A673 (cell line): ENCODE measurements at regions not wholly inside any gene's neighbourhood (a gene's known extent, or its start where the extent isn't known, plus 50 kb on each side); places are given as distances from the start of the nearest gene placed in this dataset.

Experiments used
- BruUV-seq: library from RNA; stranded (reverse); fragments of 400-500 nt; replicated peaks from 2 replicates; lab custom pipeline; 2021; lab: Mats Ljungman, UMichigan
- CTCF ChIA-PET: fragments of 300-600 bp; sonication (Branson Sonifier 250); formaldehyde crosslinking; loops from one replicate; lab custom pipeline; 2022; ENCODE audit warnings: antibody characterized with exemption; lab: Charles Lee
- POLR2A ChIA-PET: fragments of 300-600 bp; sonication (Branson Sonifier 250); formaldehyde crosslinking; loops from one replicate; lab custom pipeline; 2022; ENCODE audit warnings: antibody characterized with exemption; ENCODE audit not compliant: low non-redundant PET; lab: Charles Lee
- DNase-seq: peaks from one replicate; pipeline ENCODE4 v3.0.0-alpha.2; 2015; ENCODE audit warnings: low spot score
- H3K27ac ChIP-seq: fragments of 200-600 bp; sonication (generic); 2 replicates; pipeline ENCODE4 v1.5.1; 2016; ENCODE audit warnings: mixed run types, low read depth, mild to moderate bottlenecking, mixed read lengths, antibody characterized with exemption, low read length; ENCODE audit not compliant: poor library complexity, severe bottlenecking
- H3K27me3 ChIP-seq: fragments of 200-600 bp; sonication (generic); replicated peaks from 2 replicates; pipeline ENCODE4 v1.6.1; 2017; ENCODE audit warnings: mixed run types, low read depth, mild to moderate bottlenecking, mixed read lengths, antibody characterized with exemption, low read length; ENCODE audit not compliant: insufficient read depth, poor library complexity
- H3K36me3 ChIP-seq: fragments of 200-600 bp; sonication (generic); 2 replicates; pipeline ENCODE4 v1.6.1; 2016; ENCODE audit warnings: mixed run types, mild to moderate bottlenecking, mixed read lengths, antibody characterized with exemption, low read length; ENCODE audit not compliant: insufficient read depth, poor library complexity, severe bottlenecking
- H3K4me1 ChIP-seq: fragments of 200-600 bp; sonication (generic); 2 replicates; pipeline ENCODE4 v1.6.1; 2017; ENCODE audit warnings: mixed run types, mild to moderate bottlenecking, mixed read lengths, antibody characterized with exemption, low read length; ENCODE audit not compliant: insufficient read depth, poor library complexity, severe bottlenecking
- H3K4me3 ChIP-seq: fragments of 200-600 bp; sonication (generic); 2 replicates; pipeline ENCODE4 v1.5.1; 2016; ENCODE audit warnings: low read depth, mixed run types, mild to moderate bottlenecking, mixed read lengths, low read length; ENCODE audit not compliant: poor library complexity, severe bottlenecking
- H3K9me3 ChIP-seq: fragments of 200-600 bp; sonication (generic); 2 replicates; pipeline ENCODE4 v1.6.1; 2016; ENCODE audit warnings: mixed run types, low read depth, mild to moderate bottlenecking, mixed read lengths, antibody characterized with exemption, low read length; ENCODE audit not compliant: poor library complexity, severe bottlenecking
- CTCF ChIP-seq: fragments of 300-800, 200-600 bp; sonication (generic); conservative IDR thresholded peaks from 2 replicates; pipeline ENCODE4 v1.5.1; 2017; ENCODE audit warnings: low read depth, mild to moderate bottlenecking, antibody characterized with exemption, low read length, moderate library complexity, mixed read lengths
- EZH2 ChIP-seq: fragments of 200-600 bp; sonication (generic); IDR thresholded peaks from 2 replicates; pipeline ENCODE4 v1.6.1; 2017; ENCODE audit warnings: borderline replicate concordance, low read depth, mild to moderate bottlenecking, mixed read lengths, antibody characterized with exemption, low read length; ENCODE audit not compliant: poor library complexity, severe bottlenecking
- intact Hi-C: fragments of 100-400 bp; cut with micrococcal nuclease; formaldehyde crosslinking; loops from one replicate; pipeline ENCODE4 v1.10.0; 2022; ENCODE audit not compliant: unreplicated experiment

DNA sequence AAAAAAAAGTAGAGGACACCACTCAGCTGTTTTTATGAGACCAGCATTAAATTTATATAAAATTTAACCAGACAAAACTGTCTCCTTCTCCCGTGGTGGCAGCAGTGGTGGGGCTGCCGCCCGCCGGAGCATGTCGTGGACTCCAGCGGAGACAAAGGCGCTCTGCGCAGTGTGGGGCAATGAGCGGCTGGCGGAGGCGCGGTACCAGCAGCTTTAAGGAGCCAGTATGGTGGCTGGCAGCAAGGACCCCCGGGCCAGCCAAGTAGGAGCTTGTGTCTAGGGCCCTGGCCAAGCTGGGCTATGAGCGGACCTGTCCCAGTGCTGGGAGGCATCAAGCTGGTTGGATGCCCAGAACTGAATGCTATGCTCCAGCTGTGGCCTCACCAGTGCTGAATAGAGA lies 2102.9 kb downstream of the NCAM2 start:
- ChIA-PET CTCF (no interaction called here), POLR2A (no interaction called here)
- no peaks in the 10 kb centered on the region for H3K36me3 ChIP-seq
- no peak for DNase-seq
- H3K27me3 ChIP-seq: no peaks in the 10 kb centered on the region
- intact Hi-C loops: no loop called here
- no peaks in the 10 kb centered on the region for H3K4me1 ChIP-seq
- no peak overlapping the region for H3K4me3 ChIP-seq
- BruUV-seq: no TSS peak
- H3K27ac ChIP-seq: no peak overlapping the region
- no peaks in the 10 kb centered on the region for H3K9me3 ChIP-seq
- TF ChIP-seq CTCF (no peak), EZH2 (no peak)

DNA sequence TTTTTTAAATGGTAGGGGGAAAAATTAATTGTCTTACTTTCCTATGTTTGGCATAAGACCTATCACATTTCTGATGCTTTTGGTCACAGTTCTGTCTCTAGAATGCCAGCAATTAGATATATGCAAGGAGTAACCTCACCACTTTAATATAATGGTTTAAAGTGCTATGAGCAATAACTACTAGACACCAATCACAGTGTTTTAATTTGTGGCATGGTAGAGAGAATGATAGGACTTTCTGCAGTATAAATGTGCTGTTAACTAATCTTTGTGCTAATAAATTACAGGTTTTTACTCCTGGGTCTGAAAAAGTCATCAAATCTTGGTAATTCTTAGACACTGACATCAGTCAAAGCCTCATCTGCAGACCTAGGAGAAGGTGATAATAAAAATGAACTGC lies 2110.3 kb downstream of the NCAM2 start:
- H3K4me3 ChIP-seq: no peak overlapping the region
- no peak overlapping the region for H3K27ac ChIP-seq
- no peaks in the 10 kb centered on the region for H3K36me3 ChIP-seq
- ChIA-PET CTCF (no interaction called here), POLR2A (no interaction called here)
- H3K4me1 ChIP-seq: no peaks in the 10 kb centered on the region
- DNase-seq: no peak
- H3K27me3 ChIP-seq: no peaks in the 10 kb centered on the region
- TF ChIP-seq CTCF: no peak
- no peak for TF ChIP-seq EZH2
- peaks cover 3% of the 10 kb centered on the region for H3K9me3 ChIP-seq
- no TSS peak for BruUV-seq
- intact Hi-C loops: no loop called here

DNA sequence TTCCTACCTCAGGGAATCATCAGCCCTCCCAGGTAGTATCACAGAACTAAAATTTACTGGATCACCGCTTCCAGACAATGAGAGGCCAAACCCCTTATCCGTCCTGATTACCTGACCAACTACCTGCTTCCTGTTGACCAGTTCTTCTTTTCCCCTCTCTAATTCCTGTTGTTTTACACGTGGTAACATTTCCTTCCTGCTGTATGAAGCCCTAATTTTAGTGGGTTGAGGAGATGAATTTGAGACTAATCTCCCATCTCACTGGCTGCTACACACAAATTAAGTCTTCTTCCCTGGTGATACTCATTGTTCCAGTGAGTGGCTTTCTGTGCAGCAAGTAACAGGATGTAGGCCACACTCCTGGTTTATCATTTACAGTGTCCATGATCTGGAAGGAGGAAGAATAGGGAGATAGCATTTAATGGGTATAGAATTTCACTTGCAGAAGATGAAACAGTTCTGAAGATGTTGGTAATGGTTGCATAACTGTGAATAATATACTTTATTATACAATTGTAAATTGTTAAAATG lies 2112.9 kb downstream of the NCAM2 start:
- H3K4me3 ChIP-seq: no peak overlapping the region
- intact Hi-C loops: no loop called here
- peaks cover 3% of the 10 kb centered on the region for H3K9me3 ChIP-seq
- ChIA-PET POLR2A (no interaction called here), CTCF (no interaction called here)
- BruUV-seq: no TSS peak
- DNase-seq: no peak
- H3K4me1 ChIP-seq: no peaks in the 10 kb centered on the region
- H3K27ac ChIP-seq: no peak overlapping the region
- no peak for TF ChIP-seq CTCF
- TF ChIP-seq EZH2: no peak
- H3K27me3 ChIP-seq: no peaks in the 10 kb centered on the region
- H3K36me3 ChIP-seq: no peaks in the 10 kb centered on the region
